ENCODE measurements at regions not wholly inside any gene's neighbourhood (a gene's known extent, or its start where the extent isn't known, plus 50 kb on each side); places are given as distances from the start of the nearest gene placed in this dataset.

GRCh38 chr17:77637818-77638575, 320.5 kb upstream of the TNRC6C start:
- no peak for DNase-seq

GRCh38 chr17:77640252-77640651, 318.3 kb upstream of the TNRC6C start:
- DNase-seq = no peak

DNA sequence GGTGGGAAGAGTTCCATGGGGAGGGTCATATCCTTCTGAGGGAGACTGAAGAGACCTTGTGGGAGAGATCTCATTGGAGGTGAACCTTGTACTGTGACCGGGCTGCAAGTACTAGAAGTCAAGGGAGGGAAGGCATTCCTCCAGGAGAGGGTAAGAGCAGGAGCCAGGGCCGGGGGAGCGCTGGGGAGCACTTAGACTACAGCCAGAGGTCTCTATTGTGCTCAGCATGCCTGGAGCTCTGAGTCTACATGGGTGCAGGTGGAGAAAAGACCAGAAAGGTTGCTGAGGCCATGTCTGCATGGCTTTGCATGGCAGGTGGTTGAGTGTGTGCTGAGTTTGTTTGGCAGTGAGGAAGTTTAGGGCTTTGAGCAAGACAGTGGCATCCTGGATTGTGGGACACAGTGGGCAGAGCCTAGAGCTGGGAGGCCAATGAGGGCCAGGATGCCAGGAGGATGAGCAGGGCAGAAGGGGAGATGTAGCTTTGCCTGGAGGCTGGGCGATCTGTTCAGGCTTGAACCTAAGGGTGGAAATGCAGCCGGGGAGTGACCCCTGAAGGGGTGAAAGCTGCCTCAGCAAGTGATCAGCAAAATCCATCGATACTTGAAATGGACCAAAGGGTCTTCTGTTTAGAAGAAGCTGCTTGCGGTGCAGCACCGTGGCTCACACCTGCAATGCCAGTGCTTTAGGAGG, 317.4 kb upstream of the TNRC6C start:
- DNase-seq = no peak

DNA sequence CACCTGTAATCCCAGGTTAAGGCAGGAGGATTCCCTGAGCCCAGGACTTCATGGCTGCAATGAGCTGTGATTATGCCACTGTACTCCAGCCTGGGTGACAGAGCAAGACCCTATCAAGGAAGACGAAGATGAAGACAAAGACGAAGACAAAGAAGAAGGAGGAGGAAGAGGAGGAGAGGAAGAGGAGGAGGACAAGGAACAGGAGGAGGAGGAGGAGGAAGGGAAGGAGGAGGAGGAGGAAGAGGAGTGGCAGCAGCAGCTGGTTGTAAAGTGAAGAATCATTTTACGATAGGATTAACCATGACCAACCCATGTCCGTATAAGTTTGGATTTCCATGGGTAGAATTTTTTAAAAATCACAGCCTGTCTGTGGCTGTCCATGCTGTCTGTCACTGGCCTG, 316.8 kb upstream of the TNRC6C start:
- DNase-seq = no peak

- peak; percentile 8 for DNase-seq
These were observed 314.1 kb upstream of the TNRC6C start for GRCh38 chr17:77644181-77645071.

DNA sequence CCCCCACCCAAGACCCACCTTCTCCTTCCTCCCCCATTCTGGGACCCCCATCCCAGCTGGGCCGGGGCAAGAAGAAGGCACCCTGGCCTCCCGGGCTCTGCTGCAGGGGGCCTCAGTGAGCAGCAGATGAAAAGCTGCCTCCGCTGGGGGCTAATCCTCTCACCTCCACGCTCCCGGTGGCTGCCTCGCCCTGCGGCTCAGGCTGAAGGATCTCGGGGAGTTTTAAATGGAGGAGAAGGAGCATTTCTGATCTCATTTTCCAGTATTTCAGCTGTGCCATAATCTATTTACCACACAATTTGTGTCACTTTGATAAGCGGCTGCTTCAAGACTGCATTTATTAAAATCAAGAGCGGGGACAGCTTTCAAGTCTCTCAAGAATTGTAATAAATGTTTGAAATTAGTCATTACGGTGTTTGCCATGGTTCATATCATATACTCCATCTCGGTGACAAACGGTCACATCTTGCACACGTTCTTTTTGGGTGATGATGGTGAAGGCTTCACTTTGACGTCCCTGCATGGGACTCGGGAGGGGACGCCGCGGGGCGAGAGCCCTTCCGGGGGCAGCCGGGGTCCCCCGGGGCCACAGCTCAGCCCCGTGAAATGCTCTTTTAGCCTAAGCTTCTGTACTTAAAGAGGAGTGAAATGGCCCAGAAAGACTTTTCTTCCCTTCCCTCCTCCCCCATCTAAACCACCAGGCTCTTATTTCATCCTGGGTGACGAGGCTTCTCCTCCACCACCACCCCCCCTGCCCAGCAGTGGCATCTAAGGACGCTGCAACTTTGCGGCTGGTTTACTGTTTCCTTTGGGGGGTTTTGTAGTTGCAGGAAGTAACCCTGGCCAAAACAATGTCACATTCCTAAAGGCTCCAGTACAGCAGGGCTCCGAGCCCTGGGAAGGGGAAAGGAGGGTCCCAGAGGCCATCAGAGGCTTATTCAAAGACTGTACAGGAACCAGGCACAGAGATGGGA, 313.1 kb upstream of the TNRC6C start:
- no peak for DNase-seq

GRCh38 chr17:77646046-77646430, 312.5 kb upstream of the TNRC6C start:
- no peak for DNase-seq

DNA sequence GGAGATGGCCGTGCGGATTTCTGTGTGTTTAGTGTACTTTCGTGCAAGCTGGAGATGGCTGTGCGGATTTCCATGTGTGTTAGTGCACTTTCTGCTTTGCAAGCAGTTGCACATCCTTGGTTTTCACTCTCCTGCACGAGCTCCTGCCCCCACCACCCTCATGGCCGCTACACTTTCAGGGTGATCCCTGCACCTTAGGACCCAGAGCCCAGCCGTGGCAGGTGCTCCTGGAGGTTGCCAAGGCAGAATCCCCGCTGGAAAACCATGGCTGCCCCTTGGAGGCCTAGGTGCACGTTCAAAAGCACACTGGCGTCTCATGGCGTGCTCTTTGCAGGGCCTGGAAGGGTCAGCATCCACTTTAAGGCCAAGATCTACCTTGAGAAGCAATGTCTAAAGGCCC, 311.0 kb upstream of the TNRC6C start:
- DNase-seq = no peak

DNA sequence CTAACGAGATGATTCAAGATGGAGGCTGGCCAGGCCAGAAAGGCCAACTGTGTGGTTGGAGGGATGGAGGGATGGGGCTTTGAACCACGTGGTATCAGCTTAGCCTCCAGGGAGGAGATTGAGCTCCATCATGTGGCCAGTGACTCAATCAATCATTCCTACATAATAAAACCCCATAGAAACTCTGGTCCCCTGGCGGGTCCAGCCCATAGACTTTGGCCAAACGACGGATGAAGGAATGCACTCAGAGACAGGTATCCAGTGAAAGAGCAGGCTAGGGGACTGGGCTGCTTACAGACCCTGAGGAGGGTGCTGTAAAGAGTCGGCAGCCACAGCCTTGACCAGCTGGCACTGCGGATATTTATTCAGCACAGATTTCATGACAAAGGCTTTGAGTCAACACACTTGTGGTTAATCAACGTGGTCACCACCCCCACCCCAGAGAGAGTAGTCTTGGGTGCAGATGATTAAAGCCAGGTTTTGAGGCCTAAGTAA, 308.7 kb upstream of the TNRC6C start:
- no peak for DNase-seq

DNA sequence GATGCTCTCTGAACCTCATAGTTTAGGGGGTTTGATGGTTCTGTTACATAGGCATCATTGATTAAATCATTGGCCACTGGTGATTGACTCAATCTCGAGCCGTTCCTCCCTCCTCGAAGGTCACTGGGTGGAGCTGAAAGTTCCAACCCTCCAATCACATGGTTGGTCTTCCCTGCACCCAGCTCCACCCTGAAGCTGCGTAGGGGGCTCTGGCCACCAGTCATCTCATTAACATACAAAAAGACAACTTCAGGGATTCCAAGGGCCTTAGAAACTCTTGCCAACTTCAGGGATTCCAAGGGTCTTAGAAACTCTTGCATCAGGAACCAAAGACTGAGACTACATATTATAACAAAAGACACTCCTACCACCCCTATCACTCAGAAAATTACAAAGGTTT, 306.5 kb upstream of the TNRC6C start:
- no peak for DNase-seq

- DNase-seq = no peak
These were observed 304.2 kb upstream of the TNRC6C start for GRCh38 chr17:77654296-77654695.

DNA sequence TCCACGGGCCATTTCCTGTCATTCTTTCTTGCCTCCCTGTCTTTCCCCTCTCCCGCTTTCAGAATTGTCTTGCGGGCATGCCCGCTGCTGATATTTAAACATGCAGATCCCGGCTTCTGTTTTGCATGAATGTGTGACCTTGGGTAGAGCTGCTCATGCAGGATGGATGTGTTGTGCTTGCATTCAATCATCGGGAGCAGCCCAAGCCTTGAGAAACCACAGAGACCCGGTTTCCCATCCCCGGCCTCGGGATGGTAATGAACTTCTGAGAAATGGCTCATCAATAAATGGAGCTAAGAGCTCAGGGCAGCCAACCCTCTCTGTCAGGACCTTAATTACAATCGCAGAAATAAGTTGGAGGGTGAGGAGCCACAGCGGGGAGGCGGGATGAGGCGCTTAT, 303.7 kb upstream of the TNRC6C start:
- DNase-seq = no peak

DNA sequence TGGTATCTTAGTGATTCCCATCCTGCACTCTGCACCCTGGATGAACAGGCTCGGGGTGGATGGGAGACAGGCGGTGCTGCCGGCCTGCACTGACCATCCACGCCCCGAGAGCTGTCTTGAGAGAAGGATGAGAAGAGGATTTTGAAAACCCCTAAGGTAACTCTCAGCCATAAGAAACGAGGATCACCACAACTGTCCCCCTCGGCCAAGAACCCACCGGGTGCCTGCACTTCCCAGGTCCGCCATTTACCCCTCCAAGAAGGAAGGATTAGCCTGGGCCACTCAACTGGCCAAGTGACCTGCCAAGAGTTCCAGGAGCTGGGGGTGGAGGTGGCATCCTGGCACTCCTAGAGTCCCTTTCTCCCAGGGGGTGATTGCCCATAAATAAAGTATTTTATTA, 302.4 kb upstream of the TNRC6C start:
- no peak for DNase-seq

GRCh38 chr17:77657839-77658238, 300.7 kb upstream of the TNRC6C start:
- DNase-seq = no peak

DNA sequence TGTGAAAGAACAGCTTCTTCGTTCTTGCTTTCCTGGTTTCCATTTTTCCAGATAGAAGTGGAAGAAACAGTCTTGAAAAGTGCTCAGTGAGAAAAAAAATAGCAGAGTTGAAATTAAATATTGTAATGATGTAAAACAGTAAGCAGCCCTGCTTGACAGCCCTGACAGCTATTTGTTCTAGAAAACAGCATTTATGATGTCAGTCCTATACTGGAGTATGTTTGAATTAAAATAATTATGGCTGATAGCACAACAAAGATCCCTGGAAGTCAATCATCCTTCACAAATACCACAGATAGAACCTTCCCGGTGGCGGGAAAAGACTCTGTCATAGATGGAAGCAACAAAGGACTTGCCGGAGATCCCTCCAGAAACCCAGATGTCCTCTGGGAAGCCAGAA, 298.0 kb upstream of the TNRC6C start:
- DNase-seq = no peak

DNA sequence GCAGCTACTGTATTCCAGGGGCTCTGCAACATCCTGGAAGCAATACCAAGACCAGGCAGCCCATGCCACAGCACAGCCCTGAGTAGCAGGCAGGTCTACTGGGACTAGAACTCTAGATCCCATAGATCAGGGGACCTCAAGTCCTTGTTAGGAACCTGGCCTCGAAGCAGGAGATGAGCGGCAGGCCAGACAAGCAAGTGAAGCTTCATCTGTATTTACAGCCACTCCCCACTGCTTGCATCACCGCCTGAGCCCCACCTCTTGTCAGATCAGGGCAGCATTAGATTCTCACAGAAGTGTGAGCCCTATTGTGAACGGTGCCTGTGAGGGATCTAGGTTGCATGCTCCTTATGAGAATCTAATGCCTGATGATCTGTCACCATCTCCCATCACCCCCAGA, 295.7 kb upstream of the TNRC6C start:
- DNase-seq = no peak

GRCh38 chr17:77664097-77664729, 294.3 kb upstream of the TNRC6C start:
- no peak for DNase-seq

- DNase-seq = no peak
These were observed 292.7 kb upstream of the TNRC6C start for GRCh38 chr17:77665833-77666232.

GRCh38 chr17:77666462-77666861, 292.0 kb upstream of the TNRC6C start:
- no peak for DNase-seq

DNA sequence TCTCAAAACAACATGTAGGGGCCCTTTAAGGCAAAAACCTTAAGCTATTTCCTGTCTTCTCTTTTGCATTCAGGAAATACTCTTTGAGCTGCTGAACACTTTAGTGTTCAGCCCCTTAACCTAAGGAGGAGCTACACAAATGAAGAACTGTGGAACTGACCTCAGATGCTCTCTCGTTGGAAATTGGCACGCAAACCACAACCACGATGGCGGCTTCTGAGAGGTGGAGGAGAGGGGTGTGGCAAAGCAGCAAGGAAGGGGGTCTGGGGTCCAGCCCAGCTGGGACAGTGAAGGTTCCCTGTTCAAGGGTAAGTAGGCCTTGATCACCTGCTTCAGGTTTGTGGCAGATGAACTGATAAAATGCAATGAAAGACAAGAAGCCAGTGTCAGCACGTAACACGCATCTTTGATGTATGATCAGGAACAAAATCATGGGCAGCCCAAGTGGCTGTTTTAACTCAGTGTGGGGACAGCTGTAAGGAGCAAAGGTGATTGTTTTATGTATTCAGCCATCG, 291.6 kb upstream of the TNRC6C start:
- no peak for DNase-seq

DNA sequence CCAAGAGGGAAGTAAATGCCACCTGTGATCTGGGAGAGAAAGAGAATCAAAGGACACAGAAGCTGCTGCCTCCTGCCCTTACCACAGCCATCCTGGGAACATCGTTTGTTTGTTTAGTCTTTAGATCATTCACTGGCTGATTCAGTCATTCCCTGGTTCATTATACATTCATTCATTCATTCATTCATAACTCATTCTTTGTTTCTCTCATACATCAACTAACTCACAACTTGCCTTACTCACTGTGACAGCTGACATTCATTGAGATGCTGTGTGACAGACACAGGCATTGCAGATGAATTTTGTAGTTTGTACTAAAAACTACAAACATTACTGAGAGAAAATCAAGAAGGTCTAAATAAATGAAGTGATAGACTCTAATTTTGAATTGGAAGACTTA, 291.0 kb upstream of the TNRC6C start:
- DNase-seq = no peak

- DNase-seq = no peak
These were observed 290.0 kb upstream of the TNRC6C start for GRCh38 chr17:77668518-77668917.

Measured in NCI-H2029 treated with DMSO at 0.1 percent for 48 hours (cell line).